K562 (cell line): ENCODE measurements at regions not wholly inside any gene's neighbourhood (a gene's known extent, or its start where the extent isn't known, plus 50 kb on each side); places are given as distances from the start of the nearest gene placed in this dataset.

Experiments
- ATAC-seq: fragments of 200-7000 bp; cut with Tn5 transposase; 3 replicates; pipeline ENCODE4 v1.9.1; 2020; ENCODE audit warnings: moderate library complexity
- BruUV-seq: library from RNA; stranded (reverse); fragments of 400-500 nt; replicated peaks from 2 replicates; lab custom pipeline; 2021; lab: Mats Ljungman, UMichigan
- CTCF ChIA-PET: fragments of 300-600 bp; formaldehyde crosslinking; extraction: SDS; loops from one replicate; lab custom pipeline; 2021; ENCODE audit warnings: low intra/inter-chr PET ratio; lab: Yijun Ruan, JAX
- POLR2A ChIA-PET: fragments of 300-600, 350-650 bp; sonication (Branson Sonifier 250); formaldehyde crosslinking; extraction: SDS; loops from one replicate; lab custom pipeline; 2021; ENCODE audit warnings: antibody characterized with exemption, inconsistent platforms; lab: Yijun Ruan, JAX
- DNase-seq, 4 experiments: peaks; one replicate each; pipeline versions ENCODE4 v3.0.0 to v3.0.0-alpha.2; 2011 to 2018; ENCODE audit warnings: low spot score in 3 of 4, mixed read lengths in 3 of 4; ENCODE audit errors: extremely low read depth in 1 of 4
- FAIRE-seq: peaks from 2 replicates; lab custom pipeline; 2011; peaks lifted over from hg19 to GRCh38; lab: Jason Lieb, UNC
- H2AFZ ChIP-seq: 2 replicates; pipeline ENCODE4 v1.6.0; 2011; ENCODE audit warnings: low read depth, low read length, control low read depth, inconsistent platforms
- H3K27ac ChIP-seq: fragments of 200-600 bp; 3 replicates; pipeline ENCODE4 v1.8.0; 2011; ENCODE audit warnings: low read depth, mild to moderate bottlenecking, control low read depth, inconsistent platforms, low read length, moderate library complexity, mixed read lengths; ENCODE audit errors: extremely low read depth
- H3K27me3 ChIP-seq, 2 experiments: fragments of 300-600 bp in 1 of 2; 2 replicates in 1 of 2; 3 replicates in 1 of 2; pipeline versions ENCODE4 v1.6.0 to v1.8.0; 2011; ENCODE audit warnings: inconsistent platforms in 2 of 2, low read length in 2 of 2, mild to moderate bottlenecking in 1 of 2, mixed read lengths in 1 of 2, moderate library complexity in 1 of 2; ENCODE audit not compliant: control insufficient read depth in 2 of 2, insufficient read depth in 2 of 2
- H3K36me3 ChIP-seq: fragments of 300-600 bp; 3 replicates; pipeline ENCODE4 v1.8.0; 2011; ENCODE audit warnings: mild to moderate bottlenecking, low read length, inconsistent platforms; ENCODE audit not compliant: control insufficient read depth, insufficient read depth
- H3K4me1 ChIP-seq, 2 experiments: fragments of 200-600 bp in 1 of 2; replicated peaks in 1 of 2; 2 replicates in 1 of 2; 3 replicates in 1 of 2; pipeline versions ENCODE4 v1.5.1 to v1.8.0; 2011; ENCODE audit warnings: inconsistent platforms in 2 of 2, low read length in 2 of 2, mild to moderate bottlenecking in 1 of 2, mixed read lengths in 1 of 2, moderate library complexity in 1 of 2; ENCODE audit not compliant: control insufficient read depth in 2 of 2, insufficient read depth in 2 of 2
- H3K4me2 ChIP-seq: 2 replicates; pipeline ENCODE4 v1.6.1; 2011; ENCODE audit warnings: low read length, control low read depth, inconsistent platforms, mixed read lengths; ENCODE audit not compliant: insufficient read depth
- H3K4me3 ChIP-seq: fragments of 200-600 bp; sonication (generic), shearing (Covaris generic); 2 replicates; pipeline ENCODE4 v1.5.1; 2016; ENCODE audit warnings: control low read depth, inconsistent platforms
- H3K79me2 ChIP-seq: fragments of 200-600 bp; 3 replicates; pipeline ENCODE4 v1.8.0; 2011; ENCODE audit warnings: low read length, inconsistent platforms; ENCODE audit not compliant: control insufficient read depth, insufficient read depth
- H3K9ac ChIP-seq, 2 experiments: 2 replicates each; pipeline versions ENCODE4 v1.6.0 to v1.6.1; 2011; ENCODE audit warnings: low read depth in 2 of 2, low read length in 2 of 2, control low read depth in 1 of 2, inconsistent platforms in 1 of 2, mild to moderate bottlenecking in 1 of 2, mixed read lengths in 1 of 2; ENCODE audit not compliant: insufficient read depth in 1 of 2
- H3K9me1 ChIP-seq: one replicate; pipeline ENCODE4 v1.6.0; 2011; ENCODE audit warnings: inconsistent platforms, mild to moderate bottlenecking, low read length, moderate library complexity; ENCODE audit not compliant: control insufficient read depth, insufficient read depth
- H3K9me3 ChIP-seq: replicated peaks from 2 replicates; pipeline ENCODE4 v1.5.1; 2011; ENCODE audit warnings: low read depth, low read length, inconsistent platforms; ENCODE audit not compliant: control insufficient read depth, insufficient read depth
- H4K20me1 ChIP-seq: replicated peaks from 2 replicates; pipeline ENCODE4 v1.6.1; 2011; ENCODE audit warnings: low read length, inconsistent platforms, mixed read lengths; ENCODE audit not compliant: control insufficient read depth, insufficient read depth
- CTCFL ChIP-seq: IDR thresholded peaks from 2 replicates; pipeline ENCODE4 v1.6.1; 2011; ENCODE audit warnings: borderline replicate concordance, low read depth, mild to moderate bottlenecking, moderate library complexity, low read length; ENCODE audit not compliant: insufficient read depth, poor library complexity, severe bottlenecking
- HDAC6 ChIP-seq: IDR thresholded peaks from 2 replicates; pipeline ENCODE4 v1.6.1; 2012; ENCODE audit warnings: low read depth, mild to moderate bottlenecking, control low read depth, inconsistent platforms, low read length, moderate library complexity
- KLF16 ChIP-seq: IDR thresholded peaks from 2 replicates; pipeline ENCODE4 v1.6.1; 2016; ENCODE audit warnings: antibody characterized with exemption
- REST ChIP-seq, 2 experiments: fragments of 450-650 bp; formaldehyde crosslinking in 1 of 2; IDR thresholded peaks; 2 replicates each; pipeline versions ENCODE4 v1.4.0 to v1.6.1; 2014 to 2020; ENCODE audit warnings: mild to moderate bottlenecking in 2 of 2, borderline replicate concordance in 1 of 2, low read depth in 1 of 2
- SIX5 ChIP-seq, 2 experiments: IDR thresholded peaks; 2 replicates each; pipeline ENCODE4 v1.6.1; 2011; ENCODE audit warnings: low read length in 2 of 2, borderline replicate concordance in 1 of 2, low read depth in 1 of 2, mild to moderate bottlenecking in 1 of 2, moderate library complexity in 1 of 2; ENCODE audit not compliant: insufficient read depth in 1 of 2
- ZC3H11A ChIP-seq: IDR thresholded peaks from 2 replicates; pipeline ENCODE4 v1.6.1; 2012; ENCODE audit warnings: low read depth, low read length, improper control_type of control experiment
- ZNF121 ChIP-seq: sonication (generic); formaldehyde crosslinking; conservative IDR thresholded peaks from 2 replicates; pipeline ENCODE4 v1.8.0; 2022; ENCODE audit warnings: missing genetic modification reagents
- ZNF316 ChIP-seq: fragments of 450-650 bp; IDR thresholded peaks from 2 replicates; pipeline ENCODE4 v1.6.1; 2016
- ZNF740 ChIP-seq, 3 experiments: fragments of 200-800 bp in 1 of 3; sonication (Bioruptor generic) in 1 of 3; sonication (generic) in 1 of 3; formaldehyde crosslinking in 1 of 3; IDR thresholded peaks; 2 replicates each; pipeline versions ENCODE4 v1.6.1 to v1.8.0; 2016 to 2022; ENCODE audit warnings: mild to moderate bottlenecking in 2 of 3, missing compliant biosample characterization in 2 of 3, missing genetic modification characterization in 2 of 3, missing genetic modification reagents in 1 of 3
- WGBS: fragments of 100-300 bp; shearing (Covaris generic); methylation state at CpG from one replicate; pipeline ENCODE4 v1.1.6; 2016; ENCODE audit warnings: low coverage, mixed read lengths; ENCODE audit not compliant: insufficient coverage; ENCODE audit errors: missing lambda C conversion rate; 5-methylcytosine and 5-hydroxymethylcytosine counted together
- in situ Hi-C: fragments of 300-500 bp; cut with MboI; formaldehyde crosslinking; loops from 4 replicates; pipeline ENCODE4 v1.15.0; 2018; ENCODE audit warnings: inconsistent platforms, mixed read lengths
- intact Hi-C: fragments of 100-400 bp; cut with micrococcal nuclease; formaldehyde crosslinking; loops from 2 replicates; pipeline ENCODE4 v1.14.2; 2022

- DNase-seq (no peak), FAIRE-seq (no peak), ATAC-seq (no peak)
- ChIA-PET POLR2A (no interaction called here), CTCF (no interaction called here)
- in situ Hi-C loops: no loop called here
- no peaks in the 10 kb centered on the region for H3K9me1 ChIP-seq
- no peak overlapping the region for H3K4me3 ChIP-seq
- H3K27me3 ChIP-seq: no peaks in the 10 kb centered on the region
- H3K4me1 ChIP-seq: no peaks in the 10 kb centered on the region
- intact Hi-C loops: no loop called here
- no peak overlapping the region for H2AFZ ChIP-seq
- no peak overlapping the region for H3K4me2 ChIP-seq
- no peaks in the 10 kb centered on the region for H3K79me2 ChIP-seq
- H4K20me1 ChIP-seq: no peaks in the 10 kb centered on the region
- no peak overlapping the region for H3K27ac ChIP-seq
- H3K9ac ChIP-seq: no peak overlapping the region
- no peaks in the 10 kb centered on the region for H3K36me3 ChIP-seq
- no peaks in the 10 kb centered on the region; the same call in 1 of the 2 replicates for H3K9me3 ChIP-seq
- 13% methylated on average over 2 of the region's 2 CpGs for WGBS
- no TSS peak for BruUV-seq
- no peak for TF ChIP-seq ZNF121
- no peak for TF ChIP-seq SIX5 (IDR thresholded peaks at IDR 0.05; ENCODE audit: borderline replicate concordance in 1 of 2, insufficient read depth in 1 of 2, low read depth in 1 of 2, low read length in 2 of 2)
- no peak for TF ChIP-seq HDAC6
- TF ChIP-seq ZNF740 (CRISPR knock-in tag; IDR thresholded peaks at IDR 0.05): no peak
- no peak for TF ChIP-seq ZNF740 (tag; IDR thresholded peaks at IDR 0.05)
- no peak for TF ChIP-seq ZC3H11A
- TF ChIP-seq ZNF316: no peak
- TF ChIP-seq KLF16: no peak
- TF ChIP-seq REST (IDR thresholded peaks at IDR 0.05; ENCODE audit: borderline replicate concordance): no peak
- TF ChIP-seq REST (CRISPR knock-in tag; IDR thresholded peaks at IDR 0.05; ENCODE audit: low read depth): no peak
- no peak for TF ChIP-seq CTCFL
These were observed 1282.5 kb downstream of the TMEM121 start for GRCh38 chr14:106808907-106809306.
